COR-L47 (cell line): ENCODE measurements at regions not wholly inside any gene's neighbourhood (a gene's known extent, or its start where the extent isn't known, plus 50 kb on each side); places are given as distances from the start of the nearest gene placed in this dataset.

Source experiments
- DNase-seq: peaks from one replicate; lab custom pipeline; 2025; lab: John Stamatoyannopoulos, UW

DNA sequence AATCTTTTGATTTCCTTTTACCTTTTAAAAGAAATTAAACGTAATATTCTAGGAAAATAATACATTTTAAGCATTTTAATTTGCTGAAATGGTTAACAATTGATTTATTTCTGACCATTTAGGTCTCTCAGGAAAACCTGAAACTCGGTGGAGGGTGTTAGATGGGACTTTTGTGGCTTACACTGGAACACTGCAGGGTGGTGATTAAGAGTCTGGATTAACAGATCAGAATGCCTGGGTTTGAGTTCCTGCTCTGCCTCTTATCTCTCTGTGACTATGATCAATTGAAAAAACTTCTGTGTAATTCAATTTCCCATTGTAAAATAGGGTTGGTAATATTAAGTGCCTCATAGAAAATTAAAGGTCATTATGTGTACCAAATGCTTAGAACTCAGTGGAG lies 168.7 kb downstream of the UBE2E3 start:
- DNase-seq = no peak

GRCh38 chr2:181152226-181152625 lies 171.8 kb downstream of the UBE2E3 start:
- DNase-seq = no peak

- DNase-seq = no peak
Observed at GRCh38 chr2:181152701-181153100, 172.3 kb downstream of the UBE2E3 start.

GRCh38 chr2:181153886-181154285 lies 173.5 kb downstream of the UBE2E3 start:
- DNase-seq = no peak

- no peak for DNase-seq
Observed at GRCh38 chr2:181157326-181157725, 176.9 kb downstream of the UBE2E3 start.

- no peak for DNase-seq
Observed at GRCh38 chr2:181158427-181158826, 178.0 kb downstream of the UBE2E3 start.

GRCh38 chr2:181161615-181162014 lies 181.2 kb downstream of the UBE2E3 start:
- no peak for DNase-seq

DNA sequence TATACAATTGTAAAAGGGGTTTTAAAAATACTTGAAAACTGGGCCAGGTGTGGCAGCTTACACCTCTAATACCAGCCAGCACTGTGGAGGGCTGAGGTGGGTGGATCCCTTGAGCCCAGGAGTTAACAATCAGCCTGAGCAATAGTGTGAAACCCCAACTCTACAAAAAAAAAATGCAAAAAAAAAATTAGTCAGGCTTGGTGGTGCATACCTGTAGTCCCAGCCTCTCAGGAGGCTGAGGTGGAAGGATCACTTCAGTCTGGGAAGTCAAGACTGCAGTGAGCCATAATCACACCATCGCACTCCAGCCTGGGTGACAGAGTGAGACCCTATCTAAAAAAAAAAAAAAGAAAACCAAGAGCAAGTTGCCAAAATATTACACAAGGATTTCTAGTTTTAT lies 182.7 kb downstream of the UBE2E3 start:
- DNase-seq = no peak

- no peak for DNase-seq
Observed at GRCh38 chr2:181163691-181164090, 183.3 kb downstream of the UBE2E3 start.

GRCh38 chr2:181164699-181165098 lies 184.3 kb downstream of the UBE2E3 start:
- DNase-seq = no peak

DNA sequence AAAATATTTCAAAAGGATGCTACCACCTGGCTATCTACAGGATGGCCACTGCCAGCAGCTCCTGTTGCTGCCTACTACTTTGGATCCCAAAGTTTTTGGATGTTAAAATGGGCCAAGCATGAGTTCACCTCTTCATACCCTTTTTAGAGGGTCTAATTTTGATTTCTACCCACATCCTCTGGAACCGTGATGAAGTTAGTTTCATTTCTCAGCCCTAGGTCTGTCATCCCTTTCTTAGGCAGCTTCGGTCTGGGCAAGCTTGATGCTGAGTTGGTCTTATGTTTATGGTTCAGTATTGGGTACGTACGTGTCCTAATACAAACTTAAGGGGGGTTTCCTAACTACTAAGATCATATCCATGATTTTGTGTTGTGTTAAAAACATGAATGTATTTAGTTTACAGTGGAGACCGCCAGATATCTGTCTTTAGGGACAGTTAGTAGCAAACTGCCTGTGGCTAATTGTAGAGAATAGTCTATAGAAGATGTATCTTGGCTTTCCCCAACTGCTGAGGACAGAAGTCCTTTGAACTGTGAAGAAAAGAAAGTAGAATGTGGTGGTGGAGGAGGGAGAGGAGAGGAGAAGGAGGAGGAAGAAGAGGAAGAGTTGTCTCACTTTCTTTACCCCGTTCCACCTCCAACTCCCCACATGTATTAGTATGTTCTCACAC lies 184.9 kb downstream of the UBE2E3 start:
- DNase-seq = no peak

- DNase-seq = no peak
Observed at GRCh38 chr2:181169503-181169902, 189.1 kb downstream of the UBE2E3 start.

DNA sequence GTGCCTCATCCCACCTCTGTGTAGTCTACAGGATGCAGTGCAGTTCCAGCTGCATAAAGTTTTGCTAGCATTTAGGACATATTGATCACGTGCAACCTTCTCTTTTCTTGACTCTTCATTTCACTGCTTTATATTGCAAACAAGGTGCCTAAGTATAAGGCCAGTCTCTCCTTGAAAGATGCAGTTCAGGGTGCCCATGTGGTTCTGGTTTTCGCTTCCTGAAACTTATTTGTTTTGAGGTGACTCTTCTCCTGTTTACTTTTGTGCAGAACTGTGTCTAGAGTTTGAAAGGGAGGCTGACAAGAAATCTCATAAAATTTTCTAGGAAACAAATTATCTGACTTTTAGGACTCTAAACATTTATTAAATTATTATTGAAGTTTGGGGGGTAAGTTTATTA lies 189.9 kb downstream of the UBE2E3 start:
- DNase-seq = no peak

DNA sequence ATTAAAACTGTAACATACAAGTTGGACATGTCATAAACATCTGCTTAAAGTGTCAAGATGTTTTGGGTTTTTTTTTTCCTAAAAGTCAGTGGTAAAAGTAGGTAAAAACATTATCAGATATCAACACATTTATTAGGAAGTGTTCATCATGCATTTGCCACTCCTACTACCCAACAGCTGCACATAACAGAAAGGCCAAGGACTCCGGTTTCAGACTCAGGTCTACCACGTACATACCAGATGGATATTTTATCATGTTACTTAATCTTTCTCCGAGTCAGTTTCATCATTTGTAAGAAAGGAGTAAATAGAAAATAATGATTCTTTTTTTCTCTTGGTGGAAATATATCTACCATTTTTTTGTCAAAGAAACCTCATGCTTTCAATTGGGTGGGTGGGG lies 192.3 kb downstream of the UBE2E3 start:
- no peak for DNase-seq

- no peak for DNase-seq
Observed at GRCh38 chr2:181174611-181175580, 194.5 kb downstream of the UBE2E3 start.

- no peak for DNase-seq
Observed at GRCh38 chr2:181176540-181176939, 196.1 kb downstream of the UBE2E3 start.

- DNase-seq = no peak
Observed at GRCh38 chr2:181177376-181177775, 197.0 kb downstream of the UBE2E3 start.

- no peak for DNase-seq
Observed at GRCh38 chr2:181178130-181178529, 197.7 kb downstream of the UBE2E3 start.

DNA sequence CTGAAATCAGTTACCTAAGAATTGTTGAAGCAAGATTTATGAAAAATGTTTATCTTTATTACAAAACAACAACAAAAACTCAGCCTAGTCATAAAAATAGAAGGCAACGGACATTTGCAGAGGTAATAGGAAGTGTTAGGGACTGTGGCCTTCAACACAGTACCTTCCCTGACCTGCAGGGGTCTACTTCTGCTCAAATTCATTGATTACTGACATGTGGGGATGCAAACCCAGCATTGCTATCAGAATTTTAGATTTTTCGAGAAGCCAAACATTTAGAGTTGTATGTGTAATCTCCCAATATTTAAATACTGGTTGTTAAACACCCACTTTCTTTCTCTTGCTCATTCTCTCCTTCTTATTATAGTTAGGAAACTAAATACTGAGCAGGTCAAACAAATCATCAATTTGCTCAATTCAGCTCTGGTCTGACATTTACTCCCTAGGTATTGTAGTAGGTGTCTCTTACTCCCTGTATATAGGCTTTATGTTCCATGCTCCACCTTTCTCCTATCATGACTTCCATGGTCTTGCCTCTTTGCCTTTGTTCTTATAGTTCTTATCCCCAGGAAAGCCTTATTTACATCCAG lies 198.5 kb downstream of the UBE2E3 start:
- DNase-seq = peak; percentile 1

DNA sequence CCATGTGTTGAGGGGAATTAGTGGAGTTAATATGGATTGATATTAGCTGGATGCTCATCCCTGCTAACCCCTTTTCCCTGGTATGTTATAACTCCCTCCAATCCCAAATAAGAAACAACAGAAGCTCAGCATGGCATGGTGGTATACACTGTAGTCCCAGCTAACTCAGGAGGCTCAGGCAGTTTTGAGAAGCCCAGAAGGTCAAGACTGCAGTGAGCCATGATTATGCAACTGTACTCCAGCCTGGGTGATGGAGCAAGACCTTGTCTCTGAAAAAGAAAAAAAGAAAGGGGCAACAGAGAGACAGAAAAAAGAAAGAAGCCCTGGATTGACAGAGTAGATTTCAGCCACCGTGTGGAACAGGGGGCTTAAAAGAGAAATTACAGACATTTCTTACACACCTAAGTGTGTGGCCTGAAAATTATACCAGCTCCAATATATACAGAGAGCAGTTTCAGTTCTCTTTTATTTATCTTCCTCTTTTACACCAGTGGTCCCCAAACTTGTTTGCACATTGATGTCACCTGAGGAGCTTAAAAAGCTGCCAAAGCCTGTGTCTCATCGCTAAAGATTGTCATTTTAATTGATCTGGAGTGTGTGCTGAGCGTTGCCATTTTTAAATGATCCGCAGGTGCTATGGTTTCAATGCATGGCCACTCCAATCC lies 203.6 kb downstream of the UBE2E3 start:
- DNase-seq = no peak

- DNase-seq = no peak
Observed at GRCh38 chr2:181185421-181185820, 205.0 kb downstream of the UBE2E3 start.

DNA sequence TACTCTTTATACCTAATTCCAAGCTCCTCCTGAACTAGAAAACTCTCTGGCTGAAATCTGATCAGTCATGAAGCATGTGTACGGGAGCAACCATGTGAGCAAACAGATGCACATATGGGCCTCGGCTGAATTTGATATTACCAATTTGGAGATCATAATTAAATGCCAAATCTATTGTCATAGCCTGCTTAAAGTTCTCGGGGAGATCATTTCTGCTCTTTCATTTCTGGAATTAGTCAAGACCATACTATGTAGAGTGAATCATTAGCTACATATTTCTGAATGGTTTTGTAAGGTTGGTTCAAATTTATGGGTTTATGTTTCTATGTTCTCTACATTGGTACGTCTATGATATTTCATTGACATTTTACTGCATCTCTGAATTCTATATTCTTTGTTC lies 205.5 kb downstream of the UBE2E3 start:
- no peak for DNase-seq
